ENCODE measurements at regions not wholly inside any gene's neighbourhood (a gene's known extent, or its start where the extent isn't known, plus 50 kb on each side); places are given as distances from the start of the nearest gene placed in this dataset.

DNA sequence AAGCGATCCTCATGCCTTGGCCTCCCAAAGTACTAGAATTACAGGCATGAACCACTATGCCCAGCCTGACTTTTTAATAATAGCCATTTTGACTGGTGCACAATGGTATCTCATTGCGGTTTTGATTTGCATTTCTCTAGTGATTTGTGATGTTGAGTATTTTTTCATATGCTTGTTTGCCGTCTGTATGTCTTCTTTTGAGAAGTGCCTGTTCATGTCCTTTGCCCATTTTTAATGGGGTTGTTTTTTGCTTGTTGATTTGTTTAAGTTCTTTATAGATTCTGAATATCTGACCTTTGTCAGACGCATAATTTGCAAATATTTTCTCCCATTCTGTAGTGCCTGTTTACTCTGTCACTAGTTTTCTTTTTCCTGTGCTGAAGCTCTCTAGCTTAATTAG lies 219.2 kb upstream of the CTBP2 start:
- H4K20me1 ChIP-seq (ENCODE audit: insufficient read depth, low read length, poor library complexity, severe bottlenecking), result no peaks in the 10 kb centered on the region
- no peak overlapping the region for H3K9ac ChIP-seq (ENCODE audit: low read depth, low read length, poor library complexity, severe bottlenecking)
- no peaks in the 10 kb centered on the region for H3K27me3 ChIP-seq (ENCODE audit: insufficient read depth, low read length, poor library complexity, severe bottlenecking)
- no peaks in the 10 kb centered on the region for H3K36me3 ChIP-seq (ENCODE audit: insufficient read depth, low read length)
- H3K9me3 ChIP-seq (ENCODE audit: insufficient read depth, low read depth, low read length), result no peaks in the 10 kb centered on the region; the same call in 1 of the 2 replicates
- H3K4me2 ChIP-seq (ENCODE audit: low read depth, low read length, poor library complexity, severe bottlenecking), result no peak overlapping the region
- H3K4me3 ChIP-seq (ENCODE audit: low read length, poor library complexity, severe bottlenecking), result no peak overlapping the region
- H3K79me2 ChIP-seq (ENCODE audit: insufficient read depth, low read length), result no peaks in the 10 kb centered on the region
- H3K4me1 ChIP-seq (ENCODE audit: insufficient read depth, low read length, poor library complexity, severe bottlenecking), result no peaks in the 10 kb centered on the region
- no peaks in the 10 kb centered on the region for H3K9me2 ChIP-seq (replicated peaks; ENCODE audit: low read depth, low read length)
- no peak overlapping the region for H2AFZ ChIP-seq (ENCODE audit: low read length)
- no peaks in the 10 kb centered on the region for H3F3A ChIP-seq (ENCODE audit: low read depth)
- TF ChIP-seq EZH2phosphoT487 (IDR thresholded peaks at IDR 0.05; ENCODE audit: borderline replicate concordance) (no peak), CTCF (conservative IDR thresholded peaks at IDR 0.05; ENCODE audit: low read length) (no peak)

GRCh38 chr10:125377368-125377767 lies 217.0 kb upstream of the CTBP2 start:
- H3K36me3 ChIP-seq (ENCODE audit: insufficient read depth, low read length), result no peaks in the 10 kb centered on the region
- H3F3A ChIP-seq (ENCODE audit: low read depth), result no peaks in the 10 kb centered on the region
- H4K20me1 ChIP-seq (ENCODE audit: insufficient read depth, low read length, poor library complexity, severe bottlenecking), result no peaks in the 10 kb centered on the region
- H3K27me3 ChIP-seq (ENCODE audit: insufficient read depth, low read length, poor library complexity, severe bottlenecking), result no peaks in the 10 kb centered on the region
- no peak overlapping the region for H3K4me3 ChIP-seq (ENCODE audit: low read length, poor library complexity, severe bottlenecking)
- H3K9ac ChIP-seq (ENCODE audit: low read depth, low read length, poor library complexity, severe bottlenecking), result no peak overlapping the region
- no peaks in the 10 kb centered on the region; the same call in 1 of the 2 replicates for H3K9me3 ChIP-seq (ENCODE audit: insufficient read depth, low read depth, low read length)
- no peaks in the 10 kb centered on the region for H3K4me1 ChIP-seq (ENCODE audit: insufficient read depth, low read length, poor library complexity, severe bottlenecking)
- no peaks in the 10 kb centered on the region for H3K9me2 ChIP-seq (replicated peaks; ENCODE audit: low read depth, low read length)
- TF ChIP-seq EZH2phosphoT487 (IDR thresholded peaks at IDR 0.05; ENCODE audit: borderline replicate concordance), result no peak
- TF ChIP-seq CTCF (conservative IDR thresholded peaks at IDR 0.05; ENCODE audit: low read length), result no peak
- H3K79me2 ChIP-seq (ENCODE audit: insufficient read depth, low read length), result no peaks in the 10 kb centered on the region
- no peak overlapping the region for H3K4me2 ChIP-seq (ENCODE audit: low read depth, low read length, poor library complexity, severe bottlenecking)
- H2AFZ ChIP-seq (ENCODE audit: low read length), result no peak overlapping the region

DNA sequence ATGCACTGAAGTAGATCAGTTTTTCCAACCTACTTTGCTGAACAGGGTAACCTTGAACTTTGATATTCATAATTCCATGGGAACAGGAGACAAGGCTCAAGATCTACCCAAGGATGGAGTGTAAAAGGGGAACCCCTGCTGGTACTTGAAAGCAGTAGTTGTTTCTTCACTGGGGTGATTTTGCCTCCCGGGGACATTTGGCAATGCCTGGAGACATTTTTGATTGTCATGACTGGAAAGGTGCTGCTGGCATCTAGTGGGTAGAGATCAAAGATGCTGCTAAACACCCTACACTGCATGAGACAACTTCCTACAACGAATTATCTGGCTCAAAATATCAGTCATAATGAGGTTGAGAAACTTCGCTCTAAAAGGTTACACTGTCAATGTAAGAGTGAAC lies 214.8 kb upstream of the CTBP2 start:
- TF ChIP-seq EZH2phosphoT487 (IDR thresholded peaks at IDR 0.05; ENCODE audit: borderline replicate concordance) (no peak), CTCF (conservative IDR thresholded peaks at IDR 0.05; ENCODE audit: low read length) (no peak)
- Histone ChIP-seq H3K4me2 (ENCODE audit: low read depth, low read length, poor library complexity, severe bottlenecking) (no peak overlapping the region), H2AFZ (ENCODE audit: low read length) (no peak overlapping the region), H3K9me3 (ENCODE audit: insufficient read depth, low read depth, low read length) (no peaks in the 10 kb centered on the region; the same call in 1 of the 2 replicates), H3K4me1 (ENCODE audit: insufficient read depth, low read length, poor library complexity, severe bottlenecking) (no peaks in the 10 kb centered on the region), H3K36me3 (ENCODE audit: insufficient read depth, low read length) (no peaks in the 10 kb centered on the region), H3K79me2 (ENCODE audit: insufficient read depth, low read length) (no peaks in the 10 kb centered on the region), H3K27me3 (ENCODE audit: insufficient read depth, low read length, poor library complexity, severe bottlenecking) (no peaks in the 10 kb centered on the region), H3K4me3 (ENCODE audit: low read length, poor library complexity, severe bottlenecking) (no peak overlapping the region), H3K9ac (ENCODE audit: low read depth, low read length, poor library complexity, severe bottlenecking) (no peak overlapping the region), H4K20me1 (ENCODE audit: insufficient read depth, low read length, poor library complexity, severe bottlenecking) (no peaks in the 10 kb centered on the region), H3F3A (ENCODE audit: low read depth) (no peaks in the 10 kb centered on the region), H3K9me2 (replicated peaks; ENCODE audit: low read depth, low read length) (no peaks in the 10 kb centered on the region)
